ENCODE measurements at regions not wholly inside any gene's neighbourhood (a gene's known extent, or its start where the extent isn't known, plus 50 kb on each side); places are given as distances from the start of the nearest gene placed in this dataset.

DNA sequence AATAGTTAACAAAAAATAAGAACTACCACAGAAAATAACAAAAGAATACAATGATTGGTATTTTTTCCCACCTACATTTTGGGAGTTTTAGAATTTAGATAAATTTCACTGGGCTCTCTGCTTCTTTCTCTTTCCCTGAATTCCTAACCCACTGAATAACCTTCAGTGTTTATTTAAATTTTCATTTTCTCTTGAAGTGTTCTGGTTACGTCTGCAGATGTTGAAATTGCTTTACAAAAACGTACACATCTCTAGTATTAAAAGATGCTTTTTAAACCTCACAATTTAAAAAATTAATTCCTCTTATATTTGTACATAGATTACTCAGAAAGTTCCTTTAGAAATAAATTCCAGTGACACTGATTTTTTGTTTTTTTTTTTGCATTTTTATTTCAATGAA is 158.7 kb upstream of the TUT7 start:
- no peak for DNase-seq (ENCODE audit: low read depth)
- TF ChIP-seq, protein P1, sequence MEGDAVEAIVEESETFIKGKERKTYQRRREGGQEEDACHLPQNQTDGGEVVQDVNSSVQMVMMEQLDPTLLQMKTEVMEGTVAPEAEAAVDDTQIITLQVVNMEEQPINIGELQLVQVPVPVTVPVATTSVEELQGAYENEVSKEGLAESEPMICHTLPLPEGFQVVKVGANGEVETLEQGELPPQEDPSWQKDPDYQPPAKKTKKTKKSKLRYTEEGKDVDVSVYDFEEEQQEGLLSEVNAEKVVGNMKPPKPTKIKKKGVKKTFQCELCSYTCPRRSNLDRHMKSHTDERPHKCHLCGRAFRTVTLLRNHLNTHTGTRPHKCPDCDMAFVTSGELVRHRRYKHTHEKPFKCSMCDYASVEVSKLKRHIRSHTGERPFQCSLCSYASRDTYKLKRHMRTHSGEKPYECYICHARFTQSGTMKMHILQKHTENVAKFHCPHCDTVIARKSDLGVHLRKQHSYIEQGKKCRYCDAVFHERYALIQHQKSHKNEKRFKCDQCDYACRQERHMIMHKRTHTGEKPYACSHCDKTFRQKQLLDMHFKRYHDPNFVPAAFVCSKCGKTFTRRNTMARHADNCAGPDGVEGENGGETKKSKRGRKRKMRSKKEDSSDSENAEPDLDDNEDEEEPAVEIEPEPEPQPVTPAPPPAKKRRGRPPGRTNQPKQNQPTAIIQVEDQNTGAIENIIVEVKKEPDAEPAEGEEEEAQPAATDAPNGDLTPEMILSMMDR (IDR thresholded peaks at IDR 0.05; ENCODE audit: insufficient read depth, low read depth, low read length, missing control alignments) = no peak
- H3K4me3 ChIP-seq (ENCODE audit: low read depth, low read length) = no peak overlapping the region

DNA sequence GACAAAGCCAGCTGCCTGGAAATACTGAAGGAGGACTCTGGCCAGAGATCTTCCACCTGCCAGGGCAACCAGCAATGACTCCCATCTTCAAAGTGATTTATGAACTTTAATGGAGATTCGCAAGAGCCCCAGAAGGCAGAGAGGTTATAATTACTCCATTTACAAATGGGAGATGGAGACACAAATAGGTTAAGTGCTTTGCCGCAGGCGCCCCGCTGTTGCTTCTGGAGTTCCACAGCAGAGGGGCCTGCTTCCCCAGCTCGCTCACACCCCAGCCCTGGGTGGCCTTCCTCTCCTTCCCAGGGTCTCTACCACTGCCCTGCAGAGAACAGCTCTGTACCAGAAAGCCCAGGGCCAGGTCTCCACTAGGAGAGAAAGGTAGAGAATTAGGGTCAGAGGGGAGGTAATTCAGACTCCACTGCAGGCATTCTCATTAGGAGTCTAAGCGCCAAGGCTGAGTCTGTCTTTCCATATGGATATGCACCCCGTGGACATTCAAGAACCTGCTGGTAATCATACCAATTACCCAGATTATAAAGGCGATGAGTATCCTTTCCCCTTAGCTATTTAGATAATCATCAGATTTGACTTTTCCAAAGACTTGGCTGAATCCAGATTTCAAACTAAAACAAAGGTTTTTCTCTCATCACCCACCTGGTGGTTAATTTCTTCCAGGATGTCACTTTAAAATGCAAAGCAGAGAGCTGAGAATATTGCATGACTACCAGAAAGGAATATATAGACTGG is 157.6 kb upstream of the TUT7 start:
- no peak for DNase-seq (ENCODE audit: low read depth)
- no peak overlapping the region for H3K4me3 ChIP-seq (ENCODE audit: low read depth, low read length)
- TF ChIP-seq, protein P1 (IDR thresholded peaks at IDR 0.05; ENCODE audit: insufficient read depth, low read depth, low read length, missing control alignments) = no peak

DNA sequence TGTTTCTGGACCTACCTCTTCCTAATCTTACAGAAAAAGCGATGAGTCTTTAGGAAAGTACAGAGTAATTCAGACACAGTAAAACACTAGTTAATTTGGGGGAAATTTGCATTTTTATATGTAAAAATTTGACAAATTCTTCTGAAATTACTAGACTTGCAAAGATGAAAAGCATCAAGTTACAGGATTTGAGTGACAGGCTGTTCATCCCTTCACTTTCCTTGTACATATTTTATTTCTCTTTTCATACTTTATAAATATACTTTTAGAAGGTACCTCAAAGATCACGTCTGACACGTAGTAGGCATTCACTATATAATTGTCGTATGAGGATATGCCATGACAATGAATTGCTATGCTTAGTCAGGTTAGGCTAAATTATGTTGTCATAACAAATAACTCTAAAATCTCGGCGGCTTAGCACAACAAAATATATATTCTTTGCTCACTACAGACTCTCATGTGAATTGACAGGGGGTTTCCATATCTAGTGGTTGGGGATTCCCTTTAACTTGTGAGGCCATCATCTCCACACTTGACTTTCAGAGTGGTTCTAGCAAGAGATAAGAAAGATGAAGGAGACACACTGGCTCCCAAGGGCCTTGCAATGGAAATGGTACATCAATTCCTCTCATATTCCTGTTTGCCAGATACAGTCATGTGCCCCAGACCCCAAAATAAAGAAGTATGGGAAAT is 154.1 kb upstream of the TUT7 start:
- TF ChIP-seq, protein P1 (IDR thresholded peaks at IDR 0.05; ENCODE audit: insufficient read depth, low read depth, low read length, missing control alignments) = no peak
- peak; percentile 62 for DNase-seq (ENCODE audit: low read depth)
- H3K4me3 ChIP-seq (ENCODE audit: low read depth, low read length) = no peak overlapping the region

DNA sequence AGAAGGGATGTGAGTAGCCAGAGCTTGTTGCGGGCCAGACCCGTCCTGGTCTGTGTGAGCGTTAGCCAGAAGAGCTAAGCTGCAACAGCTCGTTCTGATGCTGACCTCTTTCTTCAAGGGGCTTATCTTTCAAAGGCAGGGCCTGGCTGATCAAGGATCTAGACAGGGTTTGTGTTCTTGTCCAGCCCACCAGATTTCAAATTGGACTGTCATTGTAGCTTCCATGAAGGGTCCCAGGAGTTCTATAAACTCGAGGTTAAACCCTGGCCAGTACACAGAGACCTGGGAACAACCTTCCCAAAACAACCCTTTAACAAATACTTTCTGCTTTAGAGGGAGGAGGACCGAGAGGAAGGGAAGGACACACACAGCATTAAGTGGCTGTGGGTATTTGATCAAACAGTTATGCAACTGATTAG is 153.0 kb upstream of the TUT7 start:
- TF ChIP-seq, protein P1 (IDR thresholded peaks at IDR 0.05; ENCODE audit: insufficient read depth, low read depth, low read length, missing control alignments) = no peak
- DNase-seq (ENCODE audit: low read depth) = no peak
- no peak overlapping the region for H3K4me3 ChIP-seq (ENCODE audit: low read depth, low read length)

DNA sequence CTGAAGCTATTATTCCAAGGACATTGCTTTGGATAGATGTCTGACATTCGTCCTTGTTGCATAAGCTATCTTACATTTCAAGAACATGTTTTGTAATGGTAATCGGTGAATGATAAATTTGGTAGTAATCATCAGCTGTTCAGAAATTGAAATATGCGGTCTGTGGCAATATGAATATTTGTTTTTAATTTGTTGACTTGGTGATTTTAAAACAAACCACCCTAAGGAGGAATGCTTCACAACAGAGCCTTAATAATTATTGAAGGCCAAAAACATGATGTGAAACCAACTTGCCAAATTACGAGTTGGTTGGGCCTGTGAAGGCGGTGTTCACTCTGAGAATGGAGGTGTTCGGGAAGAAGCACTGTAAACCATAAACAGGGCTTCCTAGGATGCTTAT is 149.7 kb upstream of the TUT7 start:
- H3K4me3 ChIP-seq (ENCODE audit: low read depth, low read length) = no peak overlapping the region
- no peak for DNase-seq (ENCODE audit: low read depth)
- TF ChIP-seq, protein P1 (IDR thresholded peaks at IDR 0.05; ENCODE audit: insufficient read depth, low read depth, low read length, missing control alignments) = no peak

DNA sequence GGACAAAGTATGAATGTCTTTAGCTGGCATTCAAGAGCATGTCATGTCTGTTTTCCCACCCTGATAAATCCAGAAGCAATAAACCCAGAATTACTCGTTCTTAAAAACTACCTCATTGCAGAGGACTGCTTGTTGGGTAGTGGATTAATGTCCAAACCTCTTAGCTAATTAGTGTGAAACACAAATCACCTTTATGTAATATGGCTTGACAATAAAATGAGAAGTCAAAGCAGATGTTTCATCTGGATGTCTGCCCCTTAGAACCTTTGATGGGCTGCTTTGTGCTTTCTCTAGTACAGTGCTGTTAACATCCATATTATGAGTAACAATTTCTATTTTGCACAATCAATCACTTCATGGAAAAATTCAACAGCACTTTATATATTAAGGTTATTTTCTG is 149.1 kb upstream of the TUT7 start:
- TF ChIP-seq, protein P1 (IDR thresholded peaks at IDR 0.05; ENCODE audit: insufficient read depth, low read depth, low read length, missing control alignments) = no peak
- DNase-seq (ENCODE audit: low read depth) = no peak
- no peak overlapping the region for H3K4me3 ChIP-seq (ENCODE audit: low read depth, low read length)
